Upper lobe of right lung (tissue), 1 donor: ENCODE measurements at regions not wholly inside any gene's neighbourhood (a gene's known extent, or its start where the extent isn't known, plus 50 kb on each side); places are given as distances from the start of the nearest gene placed in this dataset.
"Not testable (repeated sequence)": the region's sequence is repeated elsewhere in the genome, so short reads cannot be mapped to it uniquely, and the experiment has no call there.

Source experiments
- ATAC-seq: fragments of 200-7000 bp; cut with Tn5 transposase; one replicate; pipeline ENCODE4 v1.9.1; 2020; ENCODE audit warnings: mild to moderate bottlenecking, moderate library complexity
- DNase-seq: peaks from one replicate; pipeline ENCODE4 v3.0.0-alpha.2; 2020
- H3K27ac ChIP-seq: fragments of 200-600 bp; one replicate; pipeline ENCODE4 v1.8.0; 2022
- H3K27me3 ChIP-seq: fragments of 200-600 bp; one replicate; pipeline ENCODE4 v1.8.0; 2022; ENCODE audit warnings: mild to moderate bottlenecking
- H3K36me3 ChIP-seq: fragments of 200-600 bp; one replicate; pipeline ENCODE4 v1.8.0; 2022
- H3K4me1 ChIP-seq: fragments of 200-600 bp; one replicate; pipeline ENCODE4 v1.8.0; 2022
- H3K4me3 ChIP-seq: fragments of 200-600 bp; one replicate; pipeline ENCODE4 v1.8.0; 2022; ENCODE audit warnings: mild to moderate bottlenecking
- H3K9me3 ChIP-seq: fragments of 200-600 bp; one replicate; pipeline ENCODE4 v1.8.0; 2022
- intact Hi-C: fragments of 100-400 bp; cut with DNase I; formaldehyde crosslinking; loops from one replicate; pipeline ENCODE4 v1.11.0; 2022
- TF ChIP-seq, protein P1 (sequence below): fragments of 200-600 bp; IDR thresholded peaks from one replicate; pipeline ENCODE4 v1.8.0; 2022; ENCODE audit warnings: antibody characterized with exemption
- donor health status: DM: no; HTN: yes; CAD: no; lungs with severe emphysema.

DNA sequence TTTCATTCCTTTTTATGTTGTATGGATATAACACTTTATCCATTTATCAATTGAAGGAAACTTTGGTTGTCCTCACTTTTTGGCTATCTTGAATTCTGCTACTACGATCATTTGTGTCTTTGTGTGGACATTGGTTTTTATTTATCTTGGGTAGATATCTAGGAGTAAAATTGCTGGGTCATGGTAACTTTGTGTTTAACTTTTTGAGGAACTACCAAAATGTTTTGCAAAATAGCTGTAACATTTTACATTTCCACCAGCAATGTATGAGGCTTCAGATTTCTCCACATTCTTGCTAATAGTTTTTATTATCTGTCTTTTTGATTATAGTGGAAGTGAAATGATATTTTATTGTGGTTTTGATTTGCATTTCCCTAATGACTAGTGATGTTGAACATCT, 55.6 kb downstream of the TLNRD1 start:
- no peak for ATAC-seq
- intact Hi-C loops: no loop called here
- Histone ChIP-seq H3K36me3 (no peaks in the 10 kb centered on the region), H3K27ac (no peak overlapping the region), H3K27me3 (no peaks in the 10 kb centered on the region), H3K4me1 (no peaks in the 10 kb centered on the region), H3K9me3 (no peaks in the 10 kb centered on the region), H3K4me3 (no peak overlapping the region)
- TF ChIP-seq, protein P1, sequence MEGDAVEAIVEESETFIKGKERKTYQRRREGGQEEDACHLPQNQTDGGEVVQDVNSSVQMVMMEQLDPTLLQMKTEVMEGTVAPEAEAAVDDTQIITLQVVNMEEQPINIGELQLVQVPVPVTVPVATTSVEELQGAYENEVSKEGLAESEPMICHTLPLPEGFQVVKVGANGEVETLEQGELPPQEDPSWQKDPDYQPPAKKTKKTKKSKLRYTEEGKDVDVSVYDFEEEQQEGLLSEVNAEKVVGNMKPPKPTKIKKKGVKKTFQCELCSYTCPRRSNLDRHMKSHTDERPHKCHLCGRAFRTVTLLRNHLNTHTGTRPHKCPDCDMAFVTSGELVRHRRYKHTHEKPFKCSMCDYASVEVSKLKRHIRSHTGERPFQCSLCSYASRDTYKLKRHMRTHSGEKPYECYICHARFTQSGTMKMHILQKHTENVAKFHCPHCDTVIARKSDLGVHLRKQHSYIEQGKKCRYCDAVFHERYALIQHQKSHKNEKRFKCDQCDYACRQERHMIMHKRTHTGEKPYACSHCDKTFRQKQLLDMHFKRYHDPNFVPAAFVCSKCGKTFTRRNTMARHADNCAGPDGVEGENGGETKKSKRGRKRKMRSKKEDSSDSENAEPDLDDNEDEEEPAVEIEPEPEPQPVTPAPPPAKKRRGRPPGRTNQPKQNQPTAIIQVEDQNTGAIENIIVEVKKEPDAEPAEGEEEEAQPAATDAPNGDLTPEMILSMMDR: no peak
- no peak for DNase-seq

DNA sequence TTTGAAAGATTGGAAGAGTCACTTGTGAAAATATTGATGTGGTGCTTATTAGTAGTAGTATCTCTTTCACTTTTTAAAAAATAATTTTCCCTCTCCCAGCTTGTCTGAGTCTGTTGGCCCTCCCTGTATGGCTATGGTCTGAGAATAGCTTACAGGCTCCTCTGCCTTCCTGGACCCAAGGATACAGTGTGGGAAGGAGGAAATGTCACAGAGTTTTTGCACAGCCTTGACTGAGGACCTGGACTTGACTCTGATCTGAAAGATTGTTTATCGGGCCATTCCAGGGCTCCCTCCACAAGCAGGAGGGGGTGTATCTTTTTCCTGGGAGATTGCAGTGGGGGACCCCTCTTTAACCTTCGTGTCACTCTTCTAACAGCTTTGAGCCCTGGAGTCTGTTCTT, 59.7 kb downstream of the TLNRD1 start:
- DNase-seq (no peak), ATAC-seq (no peak)
- TF ChIP-seq, protein P1: no peak
- Histone ChIP-seq H3K4me1 (no peaks in the 10 kb centered on the region), H3K36me3 (no peaks in the 10 kb centered on the region), H3K9me3 (no peaks in the 10 kb centered on the region), H3K27ac (no peak overlapping the region), H3K4me3 (no peak overlapping the region), H3K27me3 (no peaks in the 10 kb centered on the region)
- intact Hi-C loops: no loop called here

DNA sequence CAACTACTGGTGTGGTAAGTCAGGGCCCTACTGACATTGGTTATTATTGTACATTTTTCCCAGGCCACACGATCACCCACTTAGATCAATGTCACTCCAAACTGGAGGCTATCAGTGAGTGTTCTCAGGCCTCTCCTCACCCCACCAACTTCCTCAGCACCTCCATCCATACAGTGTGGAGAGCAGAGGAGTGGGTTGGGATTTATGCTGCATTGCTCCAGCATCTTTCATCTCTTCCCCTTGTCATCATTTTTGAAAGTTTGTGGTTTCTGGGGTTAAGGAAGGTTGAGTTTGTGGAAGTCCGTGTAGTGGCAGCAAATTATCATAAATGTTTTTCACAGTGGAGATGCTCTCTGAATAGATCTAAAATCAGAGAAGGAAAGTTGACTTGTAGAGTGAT, 60.2 kb downstream of the TLNRD1 start:
- intact Hi-C loops: no loop called here
- Histone ChIP-seq H3K9me3 (no peaks in the 10 kb centered on the region), H3K4me3 (no peak overlapping the region), H3K27me3 (no peaks in the 10 kb centered on the region), H3K36me3 (no peaks in the 10 kb centered on the region), H3K27ac (no peak overlapping the region), H3K4me1 (no peaks in the 10 kb centered on the region)
- TF ChIP-seq, protein P1: no peak
- DNase-seq (no peak), ATAC-seq (no peak)

DNA sequence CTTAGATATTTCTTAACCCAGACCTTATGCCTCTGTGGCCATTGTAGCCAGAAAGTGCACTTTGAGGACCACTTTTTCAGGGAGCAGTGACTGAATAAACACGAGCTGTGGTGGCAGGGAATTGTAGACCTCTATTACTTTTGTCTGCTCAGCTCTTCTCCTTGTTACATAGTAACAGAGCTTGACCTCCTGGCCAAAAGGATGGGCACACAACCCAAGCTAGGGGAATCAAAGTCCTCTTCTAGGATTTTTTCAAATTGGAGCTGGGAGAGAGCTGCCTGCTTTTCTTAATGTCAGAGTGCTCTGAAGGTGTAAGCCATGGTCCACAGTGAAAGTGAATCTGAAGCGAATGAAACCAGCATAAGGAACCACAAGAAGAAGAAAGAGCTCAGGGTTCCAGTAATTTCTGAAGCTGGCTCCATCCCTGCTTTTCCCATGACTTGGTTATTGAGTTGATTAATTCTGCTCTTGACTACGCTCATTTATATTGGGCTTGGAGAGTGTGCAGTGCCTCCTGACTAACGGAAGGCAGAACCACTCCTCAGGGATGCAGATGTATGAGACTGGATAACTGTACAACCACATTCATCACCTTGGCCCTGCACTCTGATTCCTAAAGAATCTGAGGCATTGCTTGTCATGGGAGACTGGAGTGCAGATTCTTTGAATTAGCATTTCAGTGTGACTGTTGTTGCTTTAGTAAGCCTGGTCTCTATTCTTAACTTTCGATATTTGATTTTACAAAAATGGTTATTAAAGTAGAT, 60.9 kb downstream of the TLNRD1 start:
- no peak overlapping the region for H3K27ac ChIP-seq
- no peaks in the 10 kb centered on the region for H3K4me1 ChIP-seq
- no peak for ATAC-seq
- no peaks in the 10 kb centered on the region for H3K36me3 ChIP-seq
- no peaks in the 10 kb centered on the region for H3K27me3 ChIP-seq
- H3K4me3 ChIP-seq: no peak overlapping the region
- no peak for DNase-seq
- TF ChIP-seq, protein P1: no peak
- H3K9me3 ChIP-seq: no peaks in the 10 kb centered on the region
- intact Hi-C loops: no loop called here

DNA sequence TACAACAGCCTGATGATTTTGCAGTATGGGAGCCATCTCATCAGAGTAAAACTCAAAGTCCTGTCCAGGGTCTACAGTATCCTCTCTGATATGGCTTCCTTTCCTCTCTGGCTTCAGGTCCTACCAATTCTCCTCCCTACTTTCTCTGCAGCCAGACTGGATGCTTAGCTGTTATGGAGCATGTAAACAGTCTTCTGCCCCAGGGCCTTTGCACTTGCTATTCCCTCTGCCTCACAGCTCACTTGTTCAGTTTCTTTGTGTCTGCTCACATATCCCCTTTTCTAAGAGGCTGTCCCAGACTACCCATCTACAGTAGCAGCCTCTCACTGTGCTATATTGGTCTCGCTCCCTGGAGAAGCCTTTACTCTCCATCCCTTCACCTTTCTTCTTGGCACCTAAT, 62.2 kb downstream of the TLNRD1 start:
- Histone ChIP-seq H3K4me3 (no peak overlapping the region), H3K27me3 (no peaks in the 10 kb centered on the region), H3K9me3 (no peaks in the 10 kb centered on the region), H3K4me1 (no peaks in the 10 kb centered on the region), H3K27ac (no peak overlapping the region), H3K36me3 (no peaks in the 10 kb centered on the region)
- ATAC-seq (no peak), DNase-seq (no peak)
- intact Hi-C loops: no loop called here
- TF ChIP-seq, protein P1: no peak

DNA sequence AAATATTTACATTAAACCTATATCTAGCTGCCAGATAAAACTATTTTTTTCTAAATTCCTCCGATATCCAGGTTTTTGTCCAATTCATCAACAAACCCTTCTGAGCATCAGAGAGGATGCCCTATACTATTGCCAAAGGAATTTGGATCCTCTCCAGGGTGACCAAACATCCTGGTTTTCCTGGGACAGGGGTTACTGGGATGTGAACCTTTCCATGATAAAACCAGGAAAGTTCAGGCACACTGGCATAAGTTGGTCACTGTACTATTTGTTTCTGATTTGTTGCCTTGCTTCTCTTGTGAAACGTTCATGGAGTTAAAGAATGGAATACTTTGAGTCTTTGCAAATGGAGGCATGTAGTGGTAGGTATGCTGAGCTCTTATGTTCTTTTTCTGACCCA, 63.5 kb downstream of the TLNRD1 start:
- Histone ChIP-seq H3K36me3 (no peaks in the 10 kb centered on the region), H3K4me1 (no peaks in the 10 kb centered on the region), H3K9me3 (no peaks in the 10 kb centered on the region), H3K27ac (no peak overlapping the region), H3K27me3 (no peaks in the 10 kb centered on the region), H3K4me3 (no peak overlapping the region)
- DNase-seq (no peak), ATAC-seq (no peak)
- TF ChIP-seq, protein P1: no peak
- intact Hi-C loops: no loop called here

DNA sequence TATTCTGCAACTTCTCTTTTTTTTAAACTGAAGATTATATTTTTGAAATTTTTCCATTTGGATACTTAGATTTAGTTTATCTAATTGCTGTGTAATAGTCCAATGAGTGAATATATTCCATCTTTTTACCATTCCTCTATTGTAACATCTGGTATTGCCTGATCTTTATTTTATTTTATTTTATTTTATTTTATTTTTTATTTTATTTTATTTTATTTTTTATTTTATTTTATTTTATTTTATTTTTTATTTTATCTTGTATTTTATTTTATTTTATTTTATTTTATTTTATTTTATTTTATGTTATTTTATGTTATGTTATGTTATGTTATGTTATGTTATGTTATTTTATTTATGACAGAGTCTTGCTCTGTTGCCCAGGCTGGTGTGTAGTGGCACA, 66.5 kb upstream of the CFAP161 start:
- H3K4me3 ChIP-seq, H3K9me3 ChIP-seq, intact Hi-C loops, H3K27me3 ChIP-seq, ATAC-seq, DNase-seq, H3K36me3 ChIP-seq, H3K4me1 ChIP-seq, H3K27ac ChIP-seq: not testable (repeated sequence)
